K562 (cell line): ENCODE measurements at regions not wholly inside any gene's neighbourhood (a gene's known extent, or its start where the extent isn't known, plus 50 kb on each side); places are given as distances from the start of the nearest gene placed in this dataset.

ENCODE experiments used
- ATAC-seq: fragments of 200-7000 bp; cut with Tn5 transposase; 3 replicates; pipeline ENCODE4 v1.9.1; 2020; ENCODE audit warnings: moderate library complexity
- BruUV-seq: library from RNA; stranded (reverse); fragments of 400-500 nt; replicated peaks from 2 replicates; lab custom pipeline; 2021; lab: Mats Ljungman, UMichigan
- CTCF ChIA-PET: fragments of 300-600 bp; formaldehyde crosslinking; extraction: SDS; loops from one replicate; lab custom pipeline; 2021; ENCODE audit warnings: low intra/inter-chr PET ratio; lab: Yijun Ruan, JAX
- POLR2A ChIA-PET: fragments of 300-600, 350-650 bp; sonication (Branson Sonifier 250); formaldehyde crosslinking; extraction: SDS; loops from one replicate; lab custom pipeline; 2021; ENCODE audit warnings: antibody characterized with exemption, inconsistent platforms; lab: Yijun Ruan, JAX
- DNase-seq, 4 experiments: peaks; one replicate each; pipeline versions ENCODE4 v3.0.0 to v3.0.0-alpha.2; 2011 to 2018; ENCODE audit warnings: low spot score in 3 of 4, mixed read lengths in 3 of 4; ENCODE audit errors: extremely low read depth in 1 of 4
- FAIRE-seq: peaks from 2 replicates; lab custom pipeline; 2011; peaks lifted over from hg19 to GRCh38; lab: Jason Lieb, UNC
- H2AFZ ChIP-seq: 2 replicates; pipeline ENCODE4 v1.6.0; 2011; ENCODE audit warnings: low read depth, low read length, control low read depth, inconsistent platforms
- H3K27ac ChIP-seq: fragments of 200-600 bp; 3 replicates; pipeline ENCODE4 v1.8.0; 2011; ENCODE audit warnings: low read depth, mild to moderate bottlenecking, control low read depth, inconsistent platforms, low read length, moderate library complexity, mixed read lengths; ENCODE audit errors: extremely low read depth
- H3K27me3 ChIP-seq, 2 experiments: fragments of 300-600 bp in 1 of 2; 2 replicates in 1 of 2; 3 replicates in 1 of 2; pipeline versions ENCODE4 v1.6.0 to v1.8.0; 2011; ENCODE audit warnings: inconsistent platforms in 2 of 2, low read length in 2 of 2, mild to moderate bottlenecking in 1 of 2, mixed read lengths in 1 of 2, moderate library complexity in 1 of 2; ENCODE audit not compliant: control insufficient read depth in 2 of 2, insufficient read depth in 2 of 2
- H3K36me3 ChIP-seq: fragments of 300-600 bp; 3 replicates; pipeline ENCODE4 v1.8.0; 2011; ENCODE audit warnings: mild to moderate bottlenecking, low read length, inconsistent platforms; ENCODE audit not compliant: control insufficient read depth, insufficient read depth
- H3K4me1 ChIP-seq, 2 experiments: fragments of 200-600 bp in 1 of 2; replicated peaks in 1 of 2; 2 replicates in 1 of 2; 3 replicates in 1 of 2; pipeline versions ENCODE4 v1.5.1 to v1.8.0; 2011; ENCODE audit warnings: inconsistent platforms in 2 of 2, low read length in 2 of 2, mild to moderate bottlenecking in 1 of 2, mixed read lengths in 1 of 2, moderate library complexity in 1 of 2; ENCODE audit not compliant: control insufficient read depth in 2 of 2, insufficient read depth in 2 of 2
- H3K4me2 ChIP-seq: 2 replicates; pipeline ENCODE4 v1.6.1; 2011; ENCODE audit warnings: low read length, control low read depth, inconsistent platforms, mixed read lengths; ENCODE audit not compliant: insufficient read depth
- H3K4me3 ChIP-seq: fragments of 200-600 bp; sonication (generic), shearing (Covaris generic); 2 replicates; pipeline ENCODE4 v1.5.1; 2016; ENCODE audit warnings: control low read depth, inconsistent platforms
- H3K79me2 ChIP-seq: fragments of 200-600 bp; 3 replicates; pipeline ENCODE4 v1.8.0; 2011; ENCODE audit warnings: low read length, inconsistent platforms; ENCODE audit not compliant: control insufficient read depth, insufficient read depth
- H3K9ac ChIP-seq, 2 experiments: 2 replicates each; pipeline versions ENCODE4 v1.6.0 to v1.6.1; 2011; ENCODE audit warnings: low read depth in 2 of 2, low read length in 2 of 2, control low read depth in 1 of 2, inconsistent platforms in 1 of 2, mild to moderate bottlenecking in 1 of 2, mixed read lengths in 1 of 2; ENCODE audit not compliant: insufficient read depth in 1 of 2
- H3K9me1 ChIP-seq: one replicate; pipeline ENCODE4 v1.6.0; 2011; ENCODE audit warnings: inconsistent platforms, mild to moderate bottlenecking, low read length, moderate library complexity; ENCODE audit not compliant: control insufficient read depth, insufficient read depth
- H3K9me3 ChIP-seq: replicated peaks from 2 replicates; pipeline ENCODE4 v1.5.1; 2011; ENCODE audit warnings: low read depth, low read length, inconsistent platforms; ENCODE audit not compliant: control insufficient read depth, insufficient read depth
- H4K20me1 ChIP-seq: replicated peaks from 2 replicates; pipeline ENCODE4 v1.6.1; 2011; ENCODE audit warnings: low read length, inconsistent platforms, mixed read lengths; ENCODE audit not compliant: control insufficient read depth, insufficient read depth
- ARHGAP35 ChIP-seq: fragments of 450-650 bp; IDR thresholded peaks from 2 replicates; pipeline ENCODE4 v1.6.1; 2018; ENCODE audit not compliant: partially characterized antibody
- GTF3C2 ChIP-seq: IDR thresholded peaks from 3 replicates; pipeline ENCODE4 v1.6.1; 2011; ENCODE audit warnings: borderline replicate concordance, mild to moderate bottlenecking, moderate library complexity; ENCODE audit not compliant: insufficient read length; ENCODE audit errors: extremely low read depth
- HDAC1 ChIP-seq, 2 experiments: fragments of 450-650 bp; IDR thresholded peaks; 2 replicates each; pipeline ENCODE4 v1.6.1; 2016 to 2017; ENCODE audit warnings: inconsistent platforms in 1 of 2, mild to moderate bottlenecking in 1 of 2, moderate library complexity in 1 of 2
- MAFF ChIP-seq: IDR thresholded peaks from 2 replicates; pipeline ENCODE4 v1.6.1; 2012; ENCODE audit warnings: low read length, improper control_type of control experiment
- ZBTB33 ChIP-seq: sonication (generic); formaldehyde crosslinking; IDR thresholded peaks from 2 replicates; pipeline ENCODE4 v1.8.1; 2023; ENCODE audit warnings: mild to moderate bottlenecking, missing genetic modification reagents
- ZKSCAN1 ChIP-seq: fragments of 150-350 bp; IDR thresholded peaks from 2 replicates; pipeline ENCODE4 v1.6.1; 2016; ENCODE audit warnings: low read depth, low read length
- WGBS: fragments of 100-300 bp; shearing (Covaris generic); methylation state at CpG from one replicate; pipeline ENCODE4 v1.1.6; 2016; ENCODE audit warnings: low coverage, mixed read lengths; ENCODE audit not compliant: insufficient coverage; ENCODE audit errors: missing lambda C conversion rate; 5-methylcytosine and 5-hydroxymethylcytosine counted together
- in situ Hi-C: fragments of 300-500 bp; cut with MboI; formaldehyde crosslinking; loops from 4 replicates; pipeline ENCODE4 v1.15.0; 2018; ENCODE audit warnings: inconsistent platforms, mixed read lengths
- intact Hi-C: fragments of 100-400 bp; cut with micrococcal nuclease; formaldehyde crosslinking; loops from 2 replicates; pipeline ENCODE4 v1.14.2; 2022

- DNase-seq: no peak
- WGBS: 0% methylated on average over 2 of the region's 2 CpGs
- Histone ChIP-seq H3K9me3 (no peaks in the 10 kb centered on the region), H3K4me1 (no peaks in the 10 kb centered on the region), H3K36me3 (no peaks in the 10 kb centered on the region), H3K9me1 (no peaks in the 10 kb centered on the region), H3K4me3 (no peak overlapping the region), H2AFZ (no peak overlapping the region), H4K20me1 (no peaks in the 10 kb centered on the region), H3K9ac (no peak overlapping the region), H3K4me2 (no peak overlapping the region), H3K79me2 (no peaks in the 10 kb centered on the region), H3K27me3 (no peaks in the 10 kb centered on the region), H3K27ac (no peak overlapping the region)
- no peak for ATAC-seq
- in situ Hi-C loops: no loop called here
- TF ChIP-seq HDAC1 (IDR thresholded peaks at IDR 0.05): no peak
- FAIRE-seq: no peak
- ChIA-PET POLR2A (no interaction called here), CTCF (no interaction called here)
- no TSS peak for BruUV-seq
- intact Hi-C loops: no loop called here
Observed at GRCh38 chr11:23391031-23391430, 530.8 kb upstream of the CCDC179 start.

GRCh38 chr11:23398052-23398451 is 537.8 kb upstream of the CCDC179 start:
- H3K9me1 ChIP-seq: no peaks in the 10 kb centered on the region
- TF ChIP-seq GTF3C2: no peak
- TF ChIP-seq ZKSCAN1: no peak
- TF ChIP-seq ARHGAP35: no peak
- TF ChIP-seq ZBTB33 (CRISPR knock-in tag): no peak
- TF ChIP-seq MAFF: no peak
- POLR2A ChIA-PET: no interaction called here

More at GRCh38 chr11:23398052-23398451, 537.8 kb upstream of the CCDC179 start:
- Histone ChIP-seq H3K4me1 (no peaks in the 10 kb centered on the region), H3K4me2 (no peak overlapping the region), H3K79me2 (no peaks in the 10 kb centered on the region), H3K36me3 (no peaks in the 10 kb centered on the region), H3K27me3 (no peaks in the 10 kb centered on the region), H2AFZ (no peak overlapping the region), H4K20me1 (no peaks in the 10 kb centered on the region), H3K9ac (no peak overlapping the region), H3K9me3 (no peaks in the 10 kb centered on the region), H3K27ac (no peak overlapping the region), H3K4me3 (no peak overlapping the region)
- FAIRE-seq (no peak), ATAC-seq (no peak), DNase-seq (no peak)
- BruUV-seq: no TSS peak
- 0% methylated on average over 2 of the region's 2 CpGs for WGBS
- intact Hi-C loops: no loop called here
- in situ Hi-C loops: no loop called here
- CTCF ChIA-PET: no interaction called here
